ENCODE measurements at regions not wholly inside any gene's neighbourhood (a gene's known extent, or its start where the extent isn't known, plus 50 kb on each side); places are given as distances from the start of the nearest gene placed in this dataset.

GRCh38 chr9:100884518-100884917 is 144.0 kb upstream of the PLPPR1 start:
- H3K27me3 ChIP-seq (ENCODE audit: control insufficient read depth in 1 of 2, insufficient read depth in 2 of 2, low read length in 2 of 2) = 0 out of 5 replicates have a peak, but pooled peaks cover 0 to 1% of the 10 kb centered on the region in 2 experiments
- intact Hi-C loops (cut with micrococcal nuclease; ENCODE audit: unreplicated experiment) = no loop called here
- no peaks in the 10 kb centered on the region for H3K9me3 ChIP-seq (ENCODE audit: low read length)
- H3K4me2 ChIP-seq (ENCODE audit: low read depth, low read length) = no peak overlapping the region
- no peaks in the 10 kb centered on the region for H3K79me2 ChIP-seq (ENCODE audit: insufficient read depth, low read length)
- no peak overlapping the region for H2AFZ ChIP-seq (ENCODE audit: low read length)
- TF ChIP-seq RFX1 (IDR thresholded peaks at IDR 0.05) (peak; percentile 30; the same call in 1 of the 2 replicates), ZKSCAN8 (CRISPR knock-in tag; IDR thresholded peaks at IDR 0.05; ENCODE audit: borderline replicate concordance) (no peak)
- FAIRE-seq (no peak), ATAC-seq (no peak), DNase-seq (ENCODE audit: low spot score) (no peak)
- no TSS peak for BruUV-seq (replicated peaks)
- in situ Hi-C loops (cut with HindIII; ENCODE audit: extremely low pct_ligation_motif_present, low pct_unique_long_range_greater_than_20kb) = no loop called here
- ChIA-PET CTCF (ENCODE audit: low intra/inter-chr PET ratio, low total read pairs) (no interaction called here), POLR2A (no interaction called here)
- no peak overlapping the region for H3K9ac ChIP-seq (ENCODE audit: insufficient read depth, low read depth, low read length)
- WGBS (ENCODE audit: low lambda C conversion rate) = 1% methylated on average over 4 of the region's 4 CpGs
- no peaks in the 10 kb centered on the region for H3K4me1 ChIP-seq (ENCODE audit: insufficient read depth, low read length)
- no peaks in the 10 kb centered on the region for H3K36me3 ChIP-seq (replicated peaks in 1 of 2; ENCODE audit: control insufficient read depth in 1 of 2, insufficient read depth in 2 of 2, low read length in 2 of 2)
- H4K20me1 ChIP-seq (ENCODE audit: insufficient read depth, low read length) = no peaks in the 10 kb centered on the region
- H3K27ac ChIP-seq (ENCODE audit: extremely low read length, insufficient read depth, low read length) = no peak overlapping the region
- H3K4me3 ChIP-seq (replicated peaks in 1 of 3; ENCODE audit: insufficient read depth in 1 of 3, low read depth in 2 of 3, low read length in 3 of 3) = no peak overlapping the region

GRCh38 chr9:100890321-100890720 is 138.2 kb upstream of the PLPPR1 start:
- WGBS (ENCODE audit: low lambda C conversion rate) = 14% methylated on average over 3 of the region's 3 CpGs
- H3K79me2 ChIP-seq (ENCODE audit: insufficient read depth, low read length) = no peaks in the 10 kb centered on the region
- no peak overlapping the region for H3K9ac ChIP-seq (ENCODE audit: insufficient read depth, low read depth, low read length)
- FAIRE-seq = no peak
- in situ Hi-C loops (cut with HindIII; ENCODE audit: extremely low pct_ligation_motif_present, low pct_unique_long_range_greater_than_20kb) = no loop called here
- intact Hi-C loops (cut with micrococcal nuclease; ENCODE audit: unreplicated experiment) = no loop called here
- BruUV-seq (replicated peaks) = no TSS peak
- DNase-seq (ENCODE audit: low spot score) = no peak
- H3K4me2 ChIP-seq (ENCODE audit: low read depth, low read length) = no peak overlapping the region
- H3K27me3 ChIP-seq (ENCODE audit: control insufficient read depth in 1 of 2, insufficient read depth in 2 of 2, low read length in 2 of 2) = 0 out of 5 replicates have a peak, but pooled peaks cover 0 to 1% of the 10 kb centered on the region in 2 experiments
- H3K36me3 ChIP-seq (replicated peaks in 1 of 2; ENCODE audit: control insufficient read depth in 1 of 2, insufficient read depth in 2 of 2, low read length in 2 of 2) = no peaks in the 10 kb centered on the region
- no peaks in the 10 kb centered on the region for H3K4me1 ChIP-seq (ENCODE audit: insufficient read depth, low read length)
- POLR2A ChIA-PET = no interaction called here
- TF ChIP-seq STAT5B (CRISPR knock-in tag; IDR thresholded peaks at IDR 0.05) (no peak), ZBTB25 (CRISPR knock-in tag; IDR thresholded peaks at IDR 0.05) (no peak), RFX3 (CRISPR knock-in tag; IDR thresholded peaks at IDR 0.05) (no peak), ZNF468 (CRISPR knock-in tag; IDR thresholded peaks at IDR 0.05) (no peak), SIN3B (IDR thresholded peaks at IDR 0.05; ENCODE audit: low read length) (no peak), PLSCR1 (CRISPR knock-in tag; IDR thresholded peaks at IDR 0.05; ENCODE audit: borderline replicate concordance) (no peak), NFIB (CRISPR knock-in tag; IDR thresholded peaks at IDR 0.05; ENCODE audit: borderline replicate concordance) (no peak)
- no peaks in the 10 kb centered on the region for H4K20me1 ChIP-seq (ENCODE audit: insufficient read depth, low read length)
- ATAC-seq = no peak
- H3K9me3 ChIP-seq (ENCODE audit: low read length) = no peaks in the 10 kb centered on the region
- no peak overlapping the region for H2AFZ ChIP-seq (ENCODE audit: low read length)
- CTCF ChIA-PET (ENCODE audit: low intra/inter-chr PET ratio, low total read pairs) = no interaction called here
- no peak overlapping the region for H3K27ac ChIP-seq (ENCODE audit: extremely low read length, insufficient read depth, low read length)
- no peak overlapping the region for H3K4me3 ChIP-seq (replicated peaks in 1 of 3; ENCODE audit: insufficient read depth in 1 of 3, low read depth in 2 of 3, low read length in 3 of 3)

Measured in HepG2 (cell line).